H1 (cell line): ENCODE measurements at regions not wholly inside any gene's neighbourhood (a gene's known extent, or its start where the extent isn't known, plus 50 kb on each side); places are given as distances from the start of the nearest gene placed in this dataset.

ENCODE experiments used
- POLR2A ChIP-seq, 2 experiments: IDR thresholded peaks; 1 replicate in 1 of 2; 2 replicates in 1 of 2; pipeline ENCODE4 v1.6.1; 2011; ENCODE audit warnings: low read depth in 2 of 2, low read length in 2 of 2, mild to moderate bottlenecking in 2 of 2; ENCODE audit errors: control extremely low read depth in 1 of 2
- POLR2AphosphoS5 ChIP-seq: IDR thresholded peaks from 2 replicates; pipeline ENCODE4 v1.6.1; 2011; ENCODE audit warnings: low read depth, low read length
- RNF2 ChIP-seq: fragments of 200-900, 300-1000 bp; sonication (generic); IDR thresholded peaks from 2 replicates; pipeline ENCODE4 v1.7.1; 2016; ENCODE audit warnings: borderline replicate concordance, low read depth, mild to moderate bottlenecking, antibody characterized with exemption, low read length; ENCODE audit not compliant: poor library complexity, severe bottlenecking; ENCODE audit errors: missing control alignments
- RXRA ChIP-seq: IDR thresholded peaks from 2 replicates; pipeline ENCODE4 v1.6.1; 2011; ENCODE audit warnings: low read depth, mild to moderate bottlenecking, low read length, moderate library complexity; ENCODE audit not compliant: insufficient read depth
- SRF ChIP-seq: IDR thresholded peaks from 2 replicates; pipeline ENCODE4 v1.6.1; 2011; ENCODE audit warnings: mild to moderate bottlenecking, low read depth, low read length, moderate library complexity

DNA sequence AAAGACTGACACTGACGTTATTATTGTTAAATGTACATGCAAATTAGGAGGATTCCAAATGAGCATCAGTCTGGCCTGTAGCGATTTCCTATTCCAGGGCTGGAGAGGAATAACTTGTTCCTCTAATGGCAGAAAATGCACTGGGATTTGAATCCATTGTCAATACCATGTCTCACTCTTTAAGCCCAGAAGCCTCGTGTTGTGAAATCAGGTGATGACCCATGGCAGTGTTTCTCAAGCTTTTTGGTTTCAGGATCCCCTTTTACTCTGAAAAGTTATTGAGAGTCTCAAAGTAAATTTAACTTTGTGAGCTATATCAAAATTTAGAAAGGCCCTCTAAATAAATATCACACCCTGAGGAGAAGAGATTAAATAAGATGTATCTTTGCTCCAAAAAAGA, 279.2 kb downstream of the GALR1 start (continued):
- TF ChIP-seq RNF2, result no peak
- TF ChIP-seq RXRA, result no peak
- no peak for TF ChIP-seq POLR2A (IDR thresholded peaks at IDR 0.05; ENCODE audit: control extremely low read depth in 1 of 2, low read depth in 2 of 2, low read length in 2 of 2)
- no peak for TF ChIP-seq SRF
- no peak for TF ChIP-seq POLR2AphosphoS5
